CD4-positive, alpha-beta T cell treated with Interleukin-15 for 4 hours (primary cell): ENCODE measurements at regions not wholly inside any gene's neighbourhood (a gene's known extent, or its start where the extent isn't known, plus 50 kb on each side); places are given as distances from the start of the nearest gene placed in this dataset.
"Not testable (repeated sequence)": the region's sequence is repeated elsewhere in the genome, so short reads cannot be mapped to it uniquely, and the experiment has no call there.

Experiments
- DNase-seq: peaks from one replicate; pipeline ENCODE4 v3.0.0-alpha.2; 2020; ENCODE audit warnings: low spot score

- DNase-seq = no peak
Measured at GRCh38 chr2:47964277-47964676, 58.0 kb upstream of the FBXO11 start.

- no peak for DNase-seq
Measured at GRCh38 chr2:47964722-47965434, 58.6 kb upstream of the FBXO11 start.

DNA sequence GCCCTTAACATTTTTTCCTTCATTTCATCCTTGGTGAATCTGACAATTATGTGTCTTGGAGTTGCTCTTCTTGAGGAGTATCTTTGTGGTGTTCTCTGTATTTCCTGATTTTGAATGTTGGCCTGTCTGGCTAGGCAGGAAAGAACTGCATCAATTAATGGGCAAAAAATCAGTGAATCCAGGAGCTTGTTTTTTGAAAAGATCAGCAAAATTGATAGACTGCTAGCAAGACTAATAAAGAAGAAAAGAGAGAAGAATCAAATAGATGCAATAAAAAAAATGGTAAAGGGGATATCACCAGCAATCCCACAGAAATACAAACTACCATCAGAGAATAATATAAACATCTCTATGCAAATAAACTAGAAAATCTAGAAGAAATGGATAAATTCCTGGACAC lies 70.4 kb upstream of the FBXO11 start:
- DNase-seq = not testable (repeated sequence)

- DNase-seq = no peak
Measured at GRCh38 chr2:47984041-47984440, 77.7 kb upstream of the FBXO11 start.

DNA sequence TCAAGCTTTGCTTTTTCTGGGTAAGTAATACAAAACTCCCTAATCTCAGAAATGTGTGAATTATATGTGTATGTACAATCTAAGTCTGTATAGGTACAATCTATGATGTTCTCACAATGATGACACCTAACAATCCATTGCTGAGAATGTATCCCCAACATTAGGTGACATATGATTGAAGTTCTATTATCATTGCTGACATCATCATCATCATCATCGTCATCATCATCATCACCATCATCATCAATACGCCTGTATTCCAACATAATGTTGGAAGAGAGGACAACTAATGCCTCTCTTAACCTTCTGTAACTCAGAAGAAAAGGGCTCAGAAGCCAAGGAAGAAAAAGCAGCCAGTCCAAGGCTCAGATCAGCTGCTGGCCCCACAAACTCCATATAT lies 84.2 kb upstream of the FBXO11 start:
- DNase-seq = no peak

- no peak for DNase-seq
Measured at GRCh38 chr2:47992671-47993070, 86.4 kb upstream of the FBXO11 start.

DNA sequence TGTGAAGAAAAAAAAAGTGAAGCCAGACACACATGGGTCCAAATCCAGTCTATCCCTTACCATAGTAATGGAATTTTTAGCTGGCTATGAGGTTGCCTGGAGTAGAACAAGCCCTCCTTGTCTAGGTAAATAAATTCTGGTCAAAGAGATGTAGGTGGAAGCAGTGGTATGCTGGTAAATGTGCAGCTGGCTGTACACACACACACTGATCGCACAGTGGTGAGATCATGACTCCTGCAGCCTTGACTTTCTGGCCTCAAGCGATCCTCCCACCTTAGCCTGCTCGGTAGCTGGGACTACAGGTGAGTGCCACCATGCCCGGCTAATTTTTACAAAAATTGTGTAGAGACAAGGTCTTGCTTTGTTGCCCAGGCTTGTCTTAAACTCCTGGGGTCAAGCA lies 90.5 kb upstream of the FBXO11 start:
- DNase-seq = no peak

GRCh38 chr2:47999512-47999911 lies 93.2 kb upstream of the FBXO11 start:
- no peak for DNase-seq

- no peak for DNase-seq
Measured at GRCh38 chr2:48001498-48001897, 95.2 kb upstream of the FBXO11 start.

GRCh38 chr2:48006094-48006493 lies 99.8 kb upstream of the FBXO11 start:
- no peak for DNase-seq

GRCh38 chr2:48007699-48008268 lies 101.5 kb upstream of the FBXO11 start:
- DNase-seq = no peak

DNA sequence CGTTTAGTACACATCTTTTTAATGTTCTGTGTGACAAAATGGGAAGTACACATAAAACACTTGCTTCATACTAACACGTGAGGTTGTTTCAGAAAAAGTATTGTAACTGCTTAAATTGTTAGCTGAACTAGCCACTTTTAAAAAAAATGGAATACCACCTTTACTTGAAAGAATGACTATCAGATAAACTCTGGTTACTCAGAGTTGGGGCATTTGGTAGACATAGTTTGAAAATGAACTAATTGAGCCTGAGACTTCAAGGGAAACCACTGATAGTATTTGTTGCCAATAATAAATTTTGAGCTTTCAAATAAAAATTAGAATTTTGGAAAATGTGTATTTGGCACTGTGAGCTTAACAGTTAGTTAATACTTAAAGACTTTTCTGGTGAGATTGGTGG lies 103.0 kb upstream of the FBXO11 start:
- DNase-seq = no peak

- no peak for DNase-seq
Measured at GRCh38 chr2:48015421-48015820, 109.1 kb upstream of the FBXO11 start.

- DNase-seq = no peak
Measured at GRCh38 chr2:48016225-48017019, 110.1 kb upstream of the FBXO11 start.

- DNase-seq = no peak
Measured at GRCh38 chr2:48017136-48017535, 110.8 kb upstream of the FBXO11 start.

DNA sequence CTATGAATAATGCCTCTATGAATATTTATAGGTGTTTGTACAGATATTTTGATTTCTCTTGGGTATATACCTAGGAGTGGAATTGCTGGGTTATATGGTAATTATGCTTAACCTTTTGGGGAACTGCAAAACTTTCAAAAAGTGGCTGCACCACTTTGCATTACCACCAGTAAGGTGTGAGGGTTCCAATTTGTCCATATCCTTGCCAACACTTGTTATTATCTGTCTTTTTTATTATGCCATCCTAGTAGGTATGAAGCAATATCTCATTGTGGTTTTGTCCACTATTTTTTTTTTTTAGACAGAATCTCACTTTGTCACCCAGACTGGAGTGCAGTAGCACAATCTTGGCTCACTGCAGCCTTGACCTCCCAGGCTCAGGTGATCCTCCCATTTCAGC lies 112.2 kb upstream of the FBXO11 start:
- DNase-seq = no peak

DNA sequence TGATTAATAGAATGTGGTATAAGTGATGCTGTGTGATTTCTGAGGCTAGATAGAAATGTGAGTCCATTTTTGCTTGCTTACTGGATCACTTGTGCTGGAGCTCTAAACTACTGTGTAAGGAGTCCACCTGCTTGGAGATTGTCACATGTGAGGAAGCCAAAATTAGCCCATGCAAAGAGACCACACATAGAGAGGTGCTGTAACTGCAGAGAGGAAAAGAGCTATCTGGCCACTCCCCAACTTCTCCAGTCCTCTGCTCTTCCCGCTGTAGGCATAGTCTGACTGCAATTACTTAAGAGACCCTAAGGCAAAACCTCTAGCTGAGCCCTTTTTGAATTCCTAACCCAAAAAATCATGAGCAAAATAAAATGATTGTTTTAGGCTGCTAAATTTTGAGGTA lies 120.6 kb upstream of the FBXO11 start:
- DNase-seq = no peak

- DNase-seq = no peak
Measured at GRCh38 chr2:48032765-48033164, 126.5 kb upstream of the FBXO11 start.

GRCh38 chr2:48034295-48034694 lies 128.0 kb upstream of the FBXO11 start:
- no peak for DNase-seq

DNA sequence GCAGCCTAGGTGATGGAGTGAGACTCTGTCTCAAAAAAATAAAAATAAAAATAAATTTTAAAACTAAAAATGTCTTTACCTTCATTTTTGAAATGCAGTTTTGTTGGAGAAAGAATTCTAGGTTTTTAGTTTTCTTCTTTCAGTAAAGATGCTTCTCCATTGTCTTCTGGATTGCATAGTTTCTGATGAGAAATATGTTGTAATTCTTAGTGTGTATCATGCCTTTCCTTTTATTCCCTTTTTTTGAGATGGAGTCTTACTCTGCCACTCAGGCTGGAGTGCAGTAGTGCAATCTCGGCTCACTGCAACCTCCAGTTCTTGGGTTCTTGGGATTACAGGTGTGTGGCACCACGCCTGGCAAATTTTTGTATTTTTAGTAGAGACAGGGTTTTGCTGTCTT lies 130.0 kb upstream of the FBXO11 start:
- DNase-seq = no peak

GRCh38 chr2:48039209-48039990 lies 133.1 kb upstream of the FBXO11 start:
- no peak for DNase-seq

GRCh38 chr2:48043131-48043700 lies 136.9 kb upstream of the FBXO11 start:
- no peak for DNase-seq
